Thoracic aorta (tissue), 2 donors: ENCODE measurements at regions not wholly inside any gene's neighbourhood (a gene's known extent, or its start where the extent isn't known, plus 50 kb on each side); places are given as distances from the start of the nearest gene placed in this dataset.

ENCODE experiments used
- ATAC-seq: fragments of 150-250 bp; one replicate; pipeline ENCODE4 v1.8.0; 2017; ENCODE audit warnings: low read depth; ENCODE audit not compliant: insufficient number of reproducible peaks, low FRiP score
- DNase-seq: peaks from one replicate; pipeline ENCODE4 v3.0.0-alpha.2; 2020; ENCODE audit warnings: low spot score
- H3K27ac ChIP-seq, 2 donors: fragments of 200-600 bp; sonication (generic); 1 replicate in 1 of 2; 2 replicates in 1 of 2; pipeline ENCODE4 v1.5.1; 2016; ENCODE audit warnings: mild to moderate bottlenecking in 2 of 2, moderate library complexity in 2 of 2
- H3K27me3 ChIP-seq: fragments of 200-600 bp; sonication (generic); replicated peaks from 2 replicates; pipeline ENCODE4 v1.6.0; 2016; ENCODE audit warnings: mild to moderate bottlenecking; ENCODE audit not compliant: insufficient read depth
- H3K36me3 ChIP-seq: fragments of 200-600 bp; sonication (generic); one replicate; pipeline ENCODE4 v1.5.1; 2016
- H3K4me1 ChIP-seq, 2 donors: fragments of 200-600 bp; sonication (generic); 1 replicate in 1 of 2; 2 replicates in 1 of 2; pipeline versions ENCODE4 v1.5.1 to v1.6.0; 2016; ENCODE audit warnings: low read depth in 2 of 2, mild to moderate bottlenecking in 1 of 2; ENCODE audit not compliant: control insufficient read depth in 1 of 2
- H3K4me3 ChIP-seq: fragments of 200-600 bp; sonication (generic); 2 replicates; pipeline ENCODE4 v1.5.1; 2016; ENCODE audit warnings: mild to moderate bottlenecking
- H3K9me3 ChIP-seq: fragments of 200-600 bp; sonication (generic); 2 replicates; pipeline ENCODE4 v1.5.1; 2016
- TF ChIP-seq, protein P1 (sequence below): fragments of 200-600 bp; sonication (generic); IDR thresholded peaks from one replicate; pipeline ENCODE4 v1.5.1; 2019; ENCODE audit warnings: antibody characterized with exemption

DNA sequence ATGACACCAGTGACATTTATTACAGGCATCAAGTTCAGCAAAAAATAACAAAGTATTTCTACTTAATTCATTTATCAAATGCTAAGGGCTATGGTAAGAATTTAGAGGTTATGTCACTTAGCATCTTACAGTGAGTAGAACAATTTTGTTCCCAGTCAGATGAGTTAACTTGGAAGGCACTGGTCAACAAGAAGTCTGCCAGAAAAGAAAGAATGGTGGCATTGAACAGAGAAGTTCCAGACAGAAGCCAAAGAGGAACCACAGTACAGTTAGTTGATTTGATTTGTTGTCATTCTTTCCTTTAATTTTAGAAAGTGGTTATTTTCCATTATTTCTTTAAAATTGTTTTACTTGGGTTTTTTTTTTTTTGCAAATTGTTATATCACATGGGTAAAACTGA, 232.2 kb upstream of the PKN2 start:
- TF ChIP-seq, protein P1, sequence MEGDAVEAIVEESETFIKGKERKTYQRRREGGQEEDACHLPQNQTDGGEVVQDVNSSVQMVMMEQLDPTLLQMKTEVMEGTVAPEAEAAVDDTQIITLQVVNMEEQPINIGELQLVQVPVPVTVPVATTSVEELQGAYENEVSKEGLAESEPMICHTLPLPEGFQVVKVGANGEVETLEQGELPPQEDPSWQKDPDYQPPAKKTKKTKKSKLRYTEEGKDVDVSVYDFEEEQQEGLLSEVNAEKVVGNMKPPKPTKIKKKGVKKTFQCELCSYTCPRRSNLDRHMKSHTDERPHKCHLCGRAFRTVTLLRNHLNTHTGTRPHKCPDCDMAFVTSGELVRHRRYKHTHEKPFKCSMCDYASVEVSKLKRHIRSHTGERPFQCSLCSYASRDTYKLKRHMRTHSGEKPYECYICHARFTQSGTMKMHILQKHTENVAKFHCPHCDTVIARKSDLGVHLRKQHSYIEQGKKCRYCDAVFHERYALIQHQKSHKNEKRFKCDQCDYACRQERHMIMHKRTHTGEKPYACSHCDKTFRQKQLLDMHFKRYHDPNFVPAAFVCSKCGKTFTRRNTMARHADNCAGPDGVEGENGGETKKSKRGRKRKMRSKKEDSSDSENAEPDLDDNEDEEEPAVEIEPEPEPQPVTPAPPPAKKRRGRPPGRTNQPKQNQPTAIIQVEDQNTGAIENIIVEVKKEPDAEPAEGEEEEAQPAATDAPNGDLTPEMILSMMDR: no peak
- ATAC-seq: no peak

DNA sequence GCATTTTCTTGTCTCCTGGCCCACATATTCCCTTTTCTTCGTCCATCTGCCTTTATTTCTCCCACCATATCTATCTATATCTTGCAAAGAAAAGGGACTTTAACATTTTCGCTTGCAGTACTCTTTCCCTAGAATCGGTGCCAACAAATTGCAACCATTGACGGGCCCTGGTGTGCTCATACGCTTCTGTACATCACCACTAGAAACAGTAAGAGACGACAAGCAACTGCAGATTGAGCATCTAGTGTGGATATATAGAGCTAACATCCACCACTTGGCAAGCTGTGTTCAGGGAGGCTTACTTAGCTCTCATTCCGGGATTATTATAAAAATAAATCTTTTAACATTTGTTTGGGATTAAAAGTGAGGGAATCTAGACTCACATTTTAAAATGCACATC, 230.8 kb upstream of the PKN2 start:
- no peak overlapping the region for H3K27ac ChIP-seq
- TF ChIP-seq, protein P1: no peak
- H3K9me3 ChIP-seq: no peaks in the 10 kb centered on the region
- DNase-seq (no peak), ATAC-seq (no peak)
- H3K27me3 ChIP-seq: no peaks in the 10 kb centered on the region
- no peaks in the 10 kb centered on the region for H3K4me1 ChIP-seq
- H3K36me3 ChIP-seq: no peaks in the 10 kb centered on the region
- H3K4me3 ChIP-seq: no peak overlapping the region

More for the DNA sequence above, 232.2 kb upstream of the PKN2 start:
- Histone ChIP-seq H3K9me3 (no peaks in the 10 kb centered on the region), H3K4me3 (no peak overlapping the region), H3K27ac (no peak overlapping the region), H3K4me1 (no peaks in the 10 kb centered on the region), H3K36me3 (no peaks in the 10 kb centered on the region), H3K27me3 (no peaks in the 10 kb centered on the region)
- no peak for DNase-seq

DNA sequence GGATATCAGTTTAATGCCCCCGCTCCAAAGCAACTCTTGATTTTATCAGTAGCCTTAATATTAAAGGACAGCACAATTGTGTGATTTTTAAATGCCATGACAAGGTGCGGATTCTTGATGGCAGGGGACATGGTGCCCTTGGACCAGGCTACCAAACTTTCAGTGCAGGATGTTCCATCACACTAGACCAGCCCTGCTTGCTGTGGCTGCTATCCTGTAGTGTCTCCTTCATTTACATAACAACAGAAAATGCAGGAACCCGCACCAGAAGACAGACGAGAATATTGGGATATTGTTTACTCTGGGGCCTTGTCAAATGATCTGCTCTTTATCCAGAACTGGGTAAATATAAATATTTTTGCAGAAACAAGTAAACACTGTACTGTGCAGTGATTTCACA, 229.3 kb upstream of the PKN2 start:
- Histone ChIP-seq H3K36me3 (no peaks in the 10 kb centered on the region), H3K27me3 (no peaks in the 10 kb centered on the region), H3K4me1 (no peaks in the 10 kb centered on the region), H3K4me3 (no peak overlapping the region), H3K9me3 (no peaks in the 10 kb centered on the region), H3K27ac (no peak overlapping the region)
- TF ChIP-seq, protein P1: no peak
- no peak for ATAC-seq
- DNase-seq: no peak

DNA sequence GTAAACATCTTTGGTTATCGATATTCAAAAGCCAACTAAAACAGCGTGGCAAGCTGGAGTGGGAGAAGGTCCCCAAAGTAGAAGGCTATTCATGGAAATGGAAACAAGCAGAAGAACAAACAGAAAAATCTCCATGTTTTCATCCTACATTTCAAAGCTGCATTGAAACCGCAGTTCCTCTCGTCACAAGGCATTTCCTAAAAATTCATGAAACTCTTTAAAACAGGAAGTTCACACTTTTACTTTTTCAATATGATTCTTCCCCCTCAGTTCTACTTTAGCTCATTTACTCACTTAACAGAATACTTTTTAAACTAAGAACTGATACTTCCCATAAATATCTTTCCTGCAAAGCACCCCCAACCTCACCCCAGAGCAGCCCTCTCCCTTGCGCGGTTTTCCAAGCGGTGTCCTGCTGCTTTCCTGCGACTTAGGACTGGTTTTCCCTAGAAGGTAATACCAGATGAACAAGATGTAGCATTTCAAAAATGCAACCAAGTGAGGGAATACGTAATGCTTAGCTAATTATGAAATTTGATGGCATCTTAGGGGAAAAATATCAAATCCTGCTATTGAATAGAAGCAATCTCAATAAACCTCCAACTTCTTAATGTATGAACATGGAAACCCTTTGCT, 228.3 kb upstream of the PKN2 start:
- no peak overlapping the region for H3K27ac ChIP-seq
- DNase-seq (no peak), ATAC-seq (no peak)
- H3K9me3 ChIP-seq: no peaks in the 10 kb centered on the region
- H3K4me1 ChIP-seq: no peaks in the 10 kb centered on the region
- no peaks in the 10 kb centered on the region for H3K27me3 ChIP-seq
- TF ChIP-seq, protein P1: no peak
- no peak overlapping the region for H3K4me3 ChIP-seq
- H3K36me3 ChIP-seq: no peaks in the 10 kb centered on the region

DNA sequence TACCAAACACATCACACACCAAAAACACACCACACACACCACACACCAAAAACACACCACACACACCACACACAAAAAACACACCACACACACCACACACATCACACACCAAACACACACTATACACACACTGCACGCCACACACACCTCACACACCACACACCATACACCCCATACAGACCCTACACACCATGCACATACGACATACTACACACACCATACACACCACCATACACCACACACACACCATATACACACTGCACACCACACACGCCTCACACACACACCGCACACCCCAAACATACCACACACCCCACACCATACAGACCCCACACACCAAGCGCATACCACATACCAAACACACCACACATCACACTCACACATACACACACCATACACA, 226.9 kb upstream of the PKN2 start:
- Histone ChIP-seq H3K27me3 (no peaks in the 10 kb centered on the region), H3K27ac (no peak overlapping the region), H3K9me3 (no peaks in the 10 kb centered on the region), H3K36me3 (no peaks in the 10 kb centered on the region), H3K4me3 (no peak overlapping the region), H3K4me1 (peaks cover 0 to 3% of the 10 kb centered on the region in 2 donors)
- DNase-seq: no peak
- no peak for ATAC-seq
- TF ChIP-seq, protein P1: no peak
